CD4-positive, alpha-beta T cell treated with Interleukin-21 for 1 hour (primary cell): ENCODE measurements at regions not wholly inside any gene's neighbourhood (a gene's known extent, or its start where the extent isn't known, plus 50 kb on each side); places are given as distances from the start of the nearest gene placed in this dataset.
"Not testable (repeated sequence)": the region's sequence is repeated elsewhere in the genome, so short reads cannot be mapped to it uniquely, and the experiment has no call there.

ENCODE experiments used
- DNase-seq: peaks from one replicate; pipeline ENCODE4 v3.0.0-alpha.2; 2020

GRCh38 chr5:159657298-159657697 lies 259.0 kb upstream of the ADRA1B start:
- DNase-seq, result no peak

- DNase-seq, result no peak
These were observed 258.5 kb upstream of the ADRA1B start for GRCh38 chr5:159657771-159658170.

GRCh38 chr5:159658266-159658925 lies 257.9 kb upstream of the ADRA1B start:
- DNase-seq, result no peak

GRCh38 chr5:159660401-159660800 lies 255.9 kb upstream of the ADRA1B start:
- no peak for DNase-seq

GRCh38 chr5:159663986-159664385 lies 252.3 kb upstream of the ADRA1B start:
- DNase-seq, result no peak

- DNase-seq, result no peak
These were observed 249.0 kb upstream of the ADRA1B start for GRCh38 chr5:159667286-159667685.

GRCh38 chr5:159668556-159668955 lies 247.7 kb upstream of the ADRA1B start:
- peak; percentile 1 for DNase-seq

- DNase-seq, result no peak
These were observed 246.7 kb upstream of the ADRA1B start for GRCh38 chr5:159669559-159669958.

- no peak for DNase-seq
These were observed 244.4 kb upstream of the ADRA1B start for GRCh38 chr5:159671886-159672285.

- no peak for DNase-seq
These were observed 242.7 kb upstream of the ADRA1B start for GRCh38 chr5:159673538-159673937.

GRCh38 chr5:159678657-159679392 lies 237.5 kb upstream of the ADRA1B start:
- DNase-seq, result no peak

- no peak for DNase-seq
These were observed 236.2 kb upstream of the ADRA1B start for GRCh38 chr5:159680095-159680494.

GRCh38 chr5:159681661-159682060 lies 234.6 kb upstream of the ADRA1B start:
- DNase-seq, result no peak

- no peak for DNase-seq
These were observed 233.7 kb upstream of the ADRA1B start for GRCh38 chr5:159682623-159683022.

- DNase-seq, result not testable (repeated sequence)
These were observed 228.4 kb upstream of the ADRA1B start for GRCh38 chr5:159687892-159688291.

- no peak for DNase-seq
These were observed 220.5 kb upstream of the ADRA1B start for GRCh38 chr5:159695741-159696294.

- DNase-seq, result no peak
These were observed 218.8 kb upstream of the ADRA1B start for GRCh38 chr5:159697530-159697929.

- DNase-seq, result no peak
These were observed 218.0 kb upstream of the ADRA1B start for GRCh38 chr5:159698322-159698721.

- DNase-seq, result no peak
These were observed 216.3 kb upstream of the ADRA1B start for GRCh38 chr5:159700016-159700415.

GRCh38 chr5:159702301-159702700 lies 214.0 kb upstream of the ADRA1B start:
- no peak for DNase-seq

- DNase-seq, result no peak
These were observed 213.5 kb upstream of the ADRA1B start for GRCh38 chr5:159702826-159703225.

GRCh38 chr5:159704160-159704559 lies 212.1 kb upstream of the ADRA1B start:
- no peak for DNase-seq

- no peak for DNase-seq
These were observed 210.3 kb upstream of the ADRA1B start for GRCh38 chr5:159705948-159706347.

GRCh38 chr5:159708090-159708489 lies 208.2 kb upstream of the ADRA1B start:
- DNase-seq, result no peak
